ENCODE measurements at regions not wholly inside any gene's neighbourhood (a gene's known extent, or its start where the extent isn't known, plus 50 kb on each side); places are given as distances from the start of the nearest gene placed in this dataset.
A peak's percentile ranks its signal among the peaks of the same experiment; 100 is the strongest.

- BruUV-seq (replicated peaks): no TSS peak
- H2BK120ac ChIP-seq (ENCODE audit: low read depth, low read length): no peak overlapping the region
- no peaks in the 10 kb centered on the region for H3K36me3 ChIP-seq (ENCODE audit: control insufficient read depth, insufficient read depth, low read length)
- no peak overlapping the region for H2BK5ac ChIP-seq (ENCODE audit: low read depth, low read length, poor library complexity, severe bottlenecking)
- H2AK9ac ChIP-seq (replicated peaks; ENCODE audit: low read depth, low read length, poor library complexity): no peak overlapping the region
- no peak overlapping the region for H3K27ac ChIP-seq (ENCODE audit: insufficient read depth, low read length)
- H3K23ac ChIP-seq (ENCODE audit: low read depth, low read length): no peak overlapping the region
- no peak overlapping the region for H3K4me3 ChIP-seq (ENCODE audit: insufficient read depth, low read depth, low read length)
- no peaks in the 10 kb centered on the region for H3K9me3 ChIP-seq (ENCODE audit: control insufficient read depth, insufficient read depth, low read length)
- TF ChIP-seq SMC3 (IDR thresholded peaks at IDR 0.05; ENCODE audit: low read depth, low read length) (no peak), RFX5 (IDR thresholded peaks at IDR 0.05; ENCODE audit: low read depth, low read length) (no peak), RAD21 (IDR thresholded peaks at IDR 0.05; ENCODE audit: low read length) (no peak), CHD1 (IDR thresholded peaks at IDR 0.05; ENCODE audit: low read depth, low read length) (no peak), CEBPB (IDR thresholded peaks at IDR 0.05; ENCODE audit: low read depth, low read length) (no peak), ELK1 (IDR thresholded peaks at IDR 0.05; ENCODE audit: borderline replicate concordance, low read depth, low read length) (no peak), MXI1 (IDR thresholded peaks at IDR 0.05; ENCODE audit: borderline replicate concordance, low read depth, low read length) (no peak), MAZ (IDR thresholded peaks at IDR 0.05; ENCODE audit: borderline replicate concordance, low read depth, low read length) (no peak), MAFK (IDR thresholded peaks at IDR 0.05; ENCODE audit: low read depth, low read length) (no peak), BHLHE40 (IDR thresholded peaks at IDR 0.05; ENCODE audit: low read depth, low read length) (no peak), POLR2A (IDR thresholded peaks at IDR 0.05; ENCODE audit: low read depth, low read length) (no peak), FOS (IDR thresholded peaks at IDR 0.05; ENCODE audit: low read depth, low read length) (no peak), NFE2L2 (IDR thresholded peaks at IDR 0.05; ENCODE audit: low read depth, low read length) (no peak), RCOR1 (IDR thresholded peaks at IDR 0.05; ENCODE audit: insufficient replicate concordance, low read length) (no peak)
- TF ChIP-seq, protein P1, sequence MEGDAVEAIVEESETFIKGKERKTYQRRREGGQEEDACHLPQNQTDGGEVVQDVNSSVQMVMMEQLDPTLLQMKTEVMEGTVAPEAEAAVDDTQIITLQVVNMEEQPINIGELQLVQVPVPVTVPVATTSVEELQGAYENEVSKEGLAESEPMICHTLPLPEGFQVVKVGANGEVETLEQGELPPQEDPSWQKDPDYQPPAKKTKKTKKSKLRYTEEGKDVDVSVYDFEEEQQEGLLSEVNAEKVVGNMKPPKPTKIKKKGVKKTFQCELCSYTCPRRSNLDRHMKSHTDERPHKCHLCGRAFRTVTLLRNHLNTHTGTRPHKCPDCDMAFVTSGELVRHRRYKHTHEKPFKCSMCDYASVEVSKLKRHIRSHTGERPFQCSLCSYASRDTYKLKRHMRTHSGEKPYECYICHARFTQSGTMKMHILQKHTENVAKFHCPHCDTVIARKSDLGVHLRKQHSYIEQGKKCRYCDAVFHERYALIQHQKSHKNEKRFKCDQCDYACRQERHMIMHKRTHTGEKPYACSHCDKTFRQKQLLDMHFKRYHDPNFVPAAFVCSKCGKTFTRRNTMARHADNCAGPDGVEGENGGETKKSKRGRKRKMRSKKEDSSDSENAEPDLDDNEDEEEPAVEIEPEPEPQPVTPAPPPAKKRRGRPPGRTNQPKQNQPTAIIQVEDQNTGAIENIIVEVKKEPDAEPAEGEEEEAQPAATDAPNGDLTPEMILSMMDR (conservative IDR thresholded peaks at IDR 0.05; ENCODE audit: low read depth, low read length): no peak
- TF ChIP-seq, protein P2, sequence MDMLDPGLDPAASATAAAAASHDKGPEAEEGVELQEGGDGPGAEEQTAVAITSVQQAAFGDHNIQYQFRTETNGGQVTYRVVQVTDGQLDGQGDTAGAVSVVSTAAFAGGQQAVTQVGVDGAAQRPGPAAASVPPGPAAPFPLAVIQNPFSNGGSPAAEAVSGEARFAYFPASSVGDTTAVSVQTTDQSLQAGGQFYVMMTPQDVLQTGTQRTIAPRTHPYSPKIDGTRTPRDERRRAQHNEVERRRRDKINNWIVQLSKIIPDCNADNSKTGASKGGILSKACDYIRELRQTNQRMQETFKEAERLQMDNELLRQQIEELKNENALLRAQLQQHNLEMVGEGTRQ (IDR thresholded peaks at IDR 0.05; ENCODE audit: low read depth, low read length): no peak
- DNase-seq (peak; percentile 36), ATAC-seq (ENCODE audit: low read depth) (peak; percentile 69)
- H3K4ac ChIP-seq (ENCODE audit: low read depth, low read length): no peak overlapping the region
- intact Hi-C loops (cut with micrococcal nuclease): no loop called here
- no peak overlapping the region for H2AK5ac ChIP-seq (ENCODE audit: low read depth, low read length)
- no peak overlapping the region for H3K56ac ChIP-seq (ENCODE audit: extremely low read depth, insufficient read depth, low read length)
- H3K9ac ChIP-seq (ENCODE audit: low read depth, low read length): no peak overlapping the region
- no peak overlapping the region for H4K91ac ChIP-seq (ENCODE audit: insufficient read depth, low read depth, low read length)
- no peaks in the 10 kb centered on the region for H4K20me1 ChIP-seq (ENCODE audit: insufficient read depth, low read length)
- ChIA-PET POLR2A (ENCODE audit: unreplicated experiment) (no interaction called here), CTCF (no interaction called here)
- no peaks in the 10 kb centered on the region for H3K79me1 ChIP-seq (ENCODE audit: low read depth in 1 of 2, low read length in 2 of 2)
- H4K8ac ChIP-seq (ENCODE audit: low read depth in 2 of 2, low read length in 2 of 2): no peak overlapping the region
- no peak overlapping the region for H3K4me2 ChIP-seq (ENCODE audit: low read depth, low read length)
- H3K4me1 ChIP-seq (ENCODE audit: control insufficient read depth, insufficient read depth, low read length): peaks cover 7% of the 10 kb centered on the region
- dilution Hi-C loops (cut with HindIII; ENCODE audit: low sequenced_read_pairs, unreplicated experiment): no loop called here
- no peak overlapping the region for H2BK20ac ChIP-seq (ENCODE audit: low read depth, low read length)
- no peak overlapping the region for H2AFZ ChIP-seq (replicated peaks; ENCODE audit: low read length, poor library complexity)
- no peak overlapping the region for H3K18ac ChIP-seq (ENCODE audit: low read depth, low read length)
- H3K27me3 ChIP-seq (ENCODE audit: control insufficient read depth, insufficient read depth, low read length): no peaks in the 10 kb centered on the region
- no peak overlapping the region for H3K14ac ChIP-seq (replicated peaks; ENCODE audit: low read depth, low read length)
- H3K9me1 ChIP-seq (ENCODE audit: insufficient read depth, low read length): no peaks in the 10 kb centered on the region
- in situ Hi-C loops (cut with MboI; ENCODE audit: low sequenced_read_pairs): no loop called here
- no peak overlapping the region for H4K5ac ChIP-seq (ENCODE audit: low read depth, low read length)
- H2BK15ac ChIP-seq (ENCODE audit: low read depth, low read length): no peak overlapping the region
Observed at GRCh38 chr4:136737066-136737465, 795.2 kb downstream of the PCDH18 start.

Measured in IMR-90 (cell line).